ENCODE measurements at regions not wholly inside any gene's neighbourhood (a gene's known extent, or its start where the extent isn't known, plus 50 kb on each side); places are given as distances from the start of the nearest gene placed in this dataset.

DNA sequence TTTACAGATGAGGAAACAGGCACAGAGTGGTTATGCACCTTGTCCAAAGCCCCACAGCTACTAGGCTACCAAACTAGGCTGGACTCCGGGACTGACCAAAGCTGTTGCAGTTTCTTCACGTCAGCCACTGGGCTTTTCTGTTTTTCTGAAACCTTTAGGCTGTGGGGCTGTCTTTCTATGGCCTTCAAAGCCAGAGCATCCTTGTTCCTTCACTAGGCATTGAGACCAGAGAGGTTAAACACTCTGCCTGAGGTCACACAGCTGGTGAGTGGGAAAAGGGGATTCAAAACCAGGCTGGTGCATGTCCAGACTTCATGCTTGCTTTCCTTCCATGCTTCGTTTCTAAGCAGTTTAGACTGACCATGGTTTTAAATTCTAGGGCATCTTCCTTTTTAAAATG, 97.5 kb upstream of the KCNG1 start:
- Histone ChIP-seq H3K27me3 (replicated peaks) (no peaks in the 10 kb centered on the region), H3K4me3 (ENCODE audit: low read depth, low read length) (no peak overlapping the region), H3K27ac (no peak overlapping the region), H3K36me3 (replicated peaks) (no peaks in the 10 kb centered on the region)
- DNase-seq: no peak
- in situ Hi-C loops (cut with HindIII; ENCODE audit: low pct_ligation_motif_present, low sequenced_read_pairs): no loop called here
- TF ChIP-seq, protein P1, sequence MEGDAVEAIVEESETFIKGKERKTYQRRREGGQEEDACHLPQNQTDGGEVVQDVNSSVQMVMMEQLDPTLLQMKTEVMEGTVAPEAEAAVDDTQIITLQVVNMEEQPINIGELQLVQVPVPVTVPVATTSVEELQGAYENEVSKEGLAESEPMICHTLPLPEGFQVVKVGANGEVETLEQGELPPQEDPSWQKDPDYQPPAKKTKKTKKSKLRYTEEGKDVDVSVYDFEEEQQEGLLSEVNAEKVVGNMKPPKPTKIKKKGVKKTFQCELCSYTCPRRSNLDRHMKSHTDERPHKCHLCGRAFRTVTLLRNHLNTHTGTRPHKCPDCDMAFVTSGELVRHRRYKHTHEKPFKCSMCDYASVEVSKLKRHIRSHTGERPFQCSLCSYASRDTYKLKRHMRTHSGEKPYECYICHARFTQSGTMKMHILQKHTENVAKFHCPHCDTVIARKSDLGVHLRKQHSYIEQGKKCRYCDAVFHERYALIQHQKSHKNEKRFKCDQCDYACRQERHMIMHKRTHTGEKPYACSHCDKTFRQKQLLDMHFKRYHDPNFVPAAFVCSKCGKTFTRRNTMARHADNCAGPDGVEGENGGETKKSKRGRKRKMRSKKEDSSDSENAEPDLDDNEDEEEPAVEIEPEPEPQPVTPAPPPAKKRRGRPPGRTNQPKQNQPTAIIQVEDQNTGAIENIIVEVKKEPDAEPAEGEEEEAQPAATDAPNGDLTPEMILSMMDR (IDR thresholded peaks at IDR 0.05; ENCODE audit: low read depth, low read length, missing control alignments): no peak

DNA sequence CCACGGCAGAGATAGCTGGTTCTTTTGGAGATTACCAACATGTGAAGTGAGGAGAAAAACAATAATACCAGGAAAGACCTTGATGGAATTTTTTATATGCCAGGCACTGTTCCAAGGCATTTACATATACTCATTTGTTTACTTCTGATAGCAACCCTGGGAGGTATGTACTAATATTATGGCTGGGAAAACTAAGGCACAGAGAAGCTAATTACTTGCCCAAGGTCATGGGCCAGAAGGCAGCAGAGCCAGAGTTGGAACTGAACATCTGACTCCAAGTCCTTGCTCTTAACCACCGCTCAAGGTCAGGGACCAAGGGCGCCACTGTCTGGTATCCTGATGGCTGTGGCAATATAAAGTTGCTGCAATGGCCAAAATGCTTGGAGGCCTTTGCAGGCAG, 97.0 kb upstream of the KCNG1 start:
- in situ Hi-C loops (cut with HindIII; ENCODE audit: low pct_ligation_motif_present, low sequenced_read_pairs): no loop called here
- Histone ChIP-seq H3K36me3 (replicated peaks) (no peaks in the 10 kb centered on the region), H3K27ac (no peak overlapping the region), H3K27me3 (replicated peaks) (no peaks in the 10 kb centered on the region), H3K4me3 (ENCODE audit: low read depth, low read length) (no peak overlapping the region)
- TF ChIP-seq, protein P1 (IDR thresholded peaks at IDR 0.05; ENCODE audit: low read depth, low read length, missing control alignments): no peak
- no peak for DNase-seq

DNA sequence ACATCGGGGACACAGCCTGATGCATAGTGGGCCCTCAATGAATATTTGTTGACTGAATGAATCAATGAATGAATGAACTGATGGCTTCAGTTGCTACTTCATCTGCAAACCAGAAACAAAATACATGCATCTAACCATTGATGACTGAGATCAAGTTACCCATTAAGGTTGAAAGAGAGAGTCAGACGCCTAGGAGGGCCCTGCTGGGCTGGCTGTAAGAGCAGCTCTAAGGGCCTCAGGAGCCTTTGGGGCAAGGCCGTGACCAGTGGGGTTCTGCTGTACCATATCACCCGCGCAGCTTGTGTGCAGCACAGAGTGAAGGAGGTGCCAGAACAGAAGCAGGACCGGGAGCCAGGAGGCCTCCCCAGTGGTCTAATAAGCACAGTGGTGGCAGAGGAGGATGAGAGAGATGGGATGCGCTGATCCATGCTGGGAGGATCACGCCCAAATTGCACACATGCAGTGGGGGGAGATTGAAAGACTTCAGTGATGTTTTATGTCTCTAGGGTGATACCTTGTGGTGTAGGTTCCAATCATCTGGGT, 96.1 kb upstream of the KCNG1 start:
- DNase-seq: no peak
- Histone ChIP-seq H3K27me3 (replicated peaks) (no peaks in the 10 kb centered on the region), H3K4me3 (ENCODE audit: low read depth, low read length) (no peak overlapping the region), H3K27ac (no peak overlapping the region), H3K36me3 (replicated peaks) (no peaks in the 10 kb centered on the region)
- TF ChIP-seq, protein P1 (IDR thresholded peaks at IDR 0.05; ENCODE audit: low read depth, low read length, missing control alignments): no peak
- in situ Hi-C loops (cut with HindIII; ENCODE audit: low pct_ligation_motif_present, low sequenced_read_pairs): no loop called here

DNA sequence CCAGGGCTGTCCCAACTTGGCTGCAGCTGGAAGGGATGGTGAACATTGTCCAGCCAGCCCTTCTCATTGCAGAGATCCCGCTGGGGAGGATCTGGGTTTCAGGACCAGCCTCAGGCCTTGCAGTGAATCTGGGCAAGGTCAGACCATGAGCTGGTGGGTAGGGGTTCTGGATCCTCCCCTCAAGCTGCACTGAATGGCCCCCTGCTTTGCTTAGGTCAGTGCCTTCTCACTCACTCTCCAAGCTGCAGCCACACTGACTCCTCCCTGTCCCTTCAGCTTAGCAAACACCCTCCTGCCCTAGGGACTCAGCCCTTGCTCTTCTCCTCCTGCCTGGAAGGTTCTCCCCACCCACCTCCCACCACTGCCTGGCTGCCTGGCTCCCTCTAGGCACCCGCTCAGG, 95.3 kb upstream of the KCNG1 start:
- Histone ChIP-seq H3K36me3 (replicated peaks) (no peaks in the 10 kb centered on the region), H3K27ac (no peak overlapping the region), H3K27me3 (replicated peaks) (no peaks in the 10 kb centered on the region), H3K4me3 (ENCODE audit: low read depth, low read length) (no peak overlapping the region)
- DNase-seq: no peak
- TF ChIP-seq, protein P1 (IDR thresholded peaks at IDR 0.05; ENCODE audit: low read depth, low read length, missing control alignments): no peak
- in situ Hi-C loops (cut with HindIII; ENCODE audit: low pct_ligation_motif_present, low sequenced_read_pairs): no loop called here

DNA sequence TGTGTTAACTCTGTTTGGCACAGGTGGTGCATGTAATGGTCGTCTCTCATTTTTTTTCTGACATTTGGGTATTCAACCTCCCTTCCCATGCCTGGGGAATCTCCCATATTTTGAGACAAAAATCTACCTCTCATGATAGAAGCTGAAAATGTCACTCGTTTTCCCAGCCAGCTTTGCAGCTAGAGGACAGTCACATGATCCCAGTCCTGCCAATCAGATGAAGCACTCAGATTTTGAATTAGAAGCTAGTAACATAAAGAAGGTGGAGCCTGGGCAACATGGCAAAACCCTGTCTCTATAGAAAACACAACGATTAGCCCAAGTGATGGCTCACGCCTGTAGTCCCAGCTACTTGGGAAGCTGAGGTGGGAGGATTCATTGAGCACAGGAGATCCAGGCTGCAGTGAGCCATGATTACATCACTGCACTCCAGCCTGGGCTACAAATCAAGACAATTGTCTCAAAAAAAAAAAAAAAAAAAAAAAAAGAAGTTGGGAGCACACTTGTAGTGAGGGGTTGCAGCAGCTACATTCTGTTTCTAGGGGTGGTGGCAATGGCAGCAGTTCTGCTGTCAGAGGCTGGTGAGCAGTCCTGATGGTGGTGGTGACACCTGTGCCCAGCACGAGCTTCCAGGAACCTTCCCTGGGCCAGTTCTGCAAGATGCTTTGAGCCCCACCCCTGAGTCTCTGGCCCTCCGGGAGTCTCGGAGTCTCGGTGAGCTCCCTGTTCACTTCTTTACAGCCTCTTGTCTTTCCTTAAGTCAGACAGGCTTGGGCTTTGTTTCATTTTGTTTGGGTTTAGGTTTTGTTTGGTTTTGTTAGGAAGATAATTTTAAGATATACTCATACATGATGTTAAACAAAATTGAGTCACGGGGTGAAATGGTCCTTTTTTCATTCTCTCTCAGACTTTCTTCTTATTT, 94.1 kb upstream of the KCNG1 start:
- H3K27me3 ChIP-seq (replicated peaks): no peaks in the 10 kb centered on the region
- in situ Hi-C loops (cut with HindIII; ENCODE audit: low pct_ligation_motif_present, low sequenced_read_pairs): no loop called here
- H3K4me3 ChIP-seq (ENCODE audit: low read depth, low read length): no peak overlapping the region
- TF ChIP-seq, protein P1 (IDR thresholded peaks at IDR 0.05; ENCODE audit: low read depth, low read length, missing control alignments): no peak
- H3K27ac ChIP-seq: no peak overlapping the region
- no peaks in the 10 kb centered on the region for H3K36me3 ChIP-seq (replicated peaks)
- DNase-seq: no peak
